SK-N-SH (cell line): ENCODE measurements at regions not wholly inside any gene's neighbourhood (a gene's known extent, or its start where the extent isn't known, plus 50 kb on each side); places are given as distances from the start of the nearest gene placed in this dataset.

ENCODE experiments used
- EP300 ChIP-seq, 2 experiments: IDR thresholded peaks; 2 replicates each; pipeline versions ENCODE4 v1.4.0 to v1.6.1; 2012; ENCODE audit warnings: borderline replicate concordance in 1 of 2, low read depth in 1 of 2, low read length in 1 of 2
- FOSL2 ChIP-seq: IDR thresholded peaks from 2 replicates; pipeline ENCODE4 v1.4.0; 2012; ENCODE audit warnings: low read depth, mild to moderate bottlenecking, moderate library complexity, borderline replicate concordance
- FOXJ3 ChIP-seq: sonication (generic); formaldehyde crosslinking; IDR thresholded peaks from 2 replicates; pipeline ENCODE4 v1.5.1; 2020; ENCODE audit warnings: mild to moderate bottlenecking, missing genetic modification reagents
- GABPA ChIP-seq: IDR thresholded peaks from 2 replicates; pipeline ENCODE4 v1.4.0; 2012; ENCODE audit warnings: low read depth, mild to moderate bottlenecking
- GATA2 ChIP-seq: sonication (generic); formaldehyde crosslinking; IDR thresholded peaks from 2 replicates; pipeline ENCODE4 v1.5.0; 2020; ENCODE audit warnings: mild to moderate bottlenecking, missing genetic modification reagents
- JUND ChIP-seq: IDR thresholded peaks from 2 replicates; pipeline ENCODE4 v1.4.0; 2012
- MEF2A ChIP-seq: IDR thresholded peaks from 2 replicates; pipeline ENCODE4 v1.4.0; 2012; ENCODE audit warnings: low read depth, borderline replicate concordance
- MXI1 ChIP-seq: IDR thresholded peaks from 2 replicates; pipeline ENCODE4 v1.6.1; 2012; ENCODE audit warnings: mild to moderate bottlenecking, low read depth, low read length, improper control_type of control experiment
- NFIC ChIP-seq: IDR thresholded peaks from 2 replicates; pipeline ENCODE4 v1.4.0; 2012; ENCODE audit warnings: borderline replicate concordance
- PBX3 ChIP-seq: IDR thresholded peaks from 2 replicates; pipeline ENCODE4; 2012
- POLR2AphosphoS5 ChIP-seq: IDR thresholded peaks from 2 replicates; pipeline ENCODE4 v1.6.1; 2012; ENCODE audit warnings: low read depth, low read length
- RAD21 ChIP-seq: IDR thresholded peaks from 2 replicates; pipeline ENCODE4 v1.6.1; 2012; ENCODE audit warnings: mild to moderate bottlenecking, low read length
- REST ChIP-seq: IDR thresholded peaks from 2 replicates; pipeline ENCODE4 v1.6.1; 2012; ENCODE audit warnings: mild to moderate bottlenecking, low read depth, low read length, moderate library complexity
- RXRA ChIP-seq: IDR thresholded peaks from 2 replicates; pipeline ENCODE4 v1.4.0; 2012; ENCODE audit warnings: low read depth, mild to moderate bottlenecking, borderline replicate concordance
- SIN3A ChIP-seq: IDR thresholded peaks from 2 replicates; pipeline ENCODE4 v1.6.1; 2012; ENCODE audit warnings: low read depth, mild to moderate bottlenecking, low read length, moderate library complexity, borderline replicate concordance
- SMC3 ChIP-seq: IDR thresholded peaks from 2 replicates; pipeline ENCODE4 v1.6.1; 2012; ENCODE audit warnings: low read depth, low read length, improper control_type of control experiment
- TEAD4 ChIP-seq: IDR thresholded peaks from 2 replicates; pipeline ENCODE4 v1.4.0; 2012; ENCODE audit warnings: mild to moderate bottlenecking, borderline replicate concordance; ENCODE audit not compliant: insufficient read depth
- TF ChIP-seq, protein P1 (sequence below): fragments of 200-600 bp; sonication (generic); IDR thresholded peaks from 2 replicates; pipeline ENCODE4 v1.6.1; 2017; ENCODE audit warnings: antibody characterized with exemption, mild to moderate bottlenecking, moderate library complexity

DNA sequence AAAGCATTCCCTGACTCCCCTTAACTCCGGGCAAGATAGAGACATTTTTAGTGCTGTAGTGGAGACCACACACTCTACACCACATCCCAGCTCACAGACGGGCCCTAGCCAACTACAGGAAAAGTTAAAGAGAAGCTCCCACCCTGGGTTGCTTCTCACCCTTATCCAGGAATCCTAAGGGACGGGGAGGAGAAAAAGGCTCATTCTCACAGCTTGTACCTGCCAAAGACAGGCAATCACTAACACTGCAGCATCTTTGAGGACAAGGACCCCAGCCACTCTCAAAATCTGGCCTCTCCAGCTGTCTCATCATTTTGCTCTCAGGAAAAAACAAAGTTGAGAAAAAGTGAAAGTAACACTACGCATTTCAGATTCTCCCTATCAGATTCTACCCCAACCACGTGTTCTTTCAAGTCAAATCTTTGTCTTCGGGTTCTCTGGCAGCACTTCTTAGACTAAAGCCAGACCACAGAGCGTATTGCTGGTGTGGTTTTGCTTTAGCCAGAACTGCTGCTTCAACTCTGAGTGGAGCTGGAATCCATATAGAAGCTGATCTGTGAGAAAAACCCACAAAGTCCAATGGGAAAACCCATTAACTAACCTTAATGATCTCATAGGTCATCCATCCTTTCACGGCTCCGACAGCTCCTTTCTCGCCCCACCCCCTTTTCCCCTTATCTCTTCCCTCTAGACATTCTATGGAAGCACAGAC lies 605.9 kb upstream of the DIPK2B start (continued):
- TF ChIP-seq, protein P1, sequence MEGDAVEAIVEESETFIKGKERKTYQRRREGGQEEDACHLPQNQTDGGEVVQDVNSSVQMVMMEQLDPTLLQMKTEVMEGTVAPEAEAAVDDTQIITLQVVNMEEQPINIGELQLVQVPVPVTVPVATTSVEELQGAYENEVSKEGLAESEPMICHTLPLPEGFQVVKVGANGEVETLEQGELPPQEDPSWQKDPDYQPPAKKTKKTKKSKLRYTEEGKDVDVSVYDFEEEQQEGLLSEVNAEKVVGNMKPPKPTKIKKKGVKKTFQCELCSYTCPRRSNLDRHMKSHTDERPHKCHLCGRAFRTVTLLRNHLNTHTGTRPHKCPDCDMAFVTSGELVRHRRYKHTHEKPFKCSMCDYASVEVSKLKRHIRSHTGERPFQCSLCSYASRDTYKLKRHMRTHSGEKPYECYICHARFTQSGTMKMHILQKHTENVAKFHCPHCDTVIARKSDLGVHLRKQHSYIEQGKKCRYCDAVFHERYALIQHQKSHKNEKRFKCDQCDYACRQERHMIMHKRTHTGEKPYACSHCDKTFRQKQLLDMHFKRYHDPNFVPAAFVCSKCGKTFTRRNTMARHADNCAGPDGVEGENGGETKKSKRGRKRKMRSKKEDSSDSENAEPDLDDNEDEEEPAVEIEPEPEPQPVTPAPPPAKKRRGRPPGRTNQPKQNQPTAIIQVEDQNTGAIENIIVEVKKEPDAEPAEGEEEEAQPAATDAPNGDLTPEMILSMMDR, result no peak
- TF ChIP-seq RXRA, result peak; percentile 66; the same call in 1 of the 2 replicates
- TF ChIP-seq SMC3, result no peak
- no peak for TF ChIP-seq FOXJ3 (CRISPR knock-in tag)
- peak; percentile 20; the same call in 1 of the 2 replicates for TF ChIP-seq MEF2A
- no peak for TF ChIP-seq MXI1
- no peak for TF ChIP-seq GATA2 (CRISPR knock-in tag)
- TF ChIP-seq RAD21, result no peak
- TF ChIP-seq SIN3A, result peak; percentile 64; the same call in 1 of the 2 replicates
- TF ChIP-seq JUND, result peak; percentile 38; the same call in 1 of the 2 replicates
- TF ChIP-seq NFIC, result peak; percentile 71
- 0 out of 2 replicates have a peak, but pooled peaks have one; percentile 14 for TF ChIP-seq REST
- peak in 1 of 2 experiments; percentile 41; a peak in 1 of 4 replicates for TF ChIP-seq EP300 (IDR thresholded peaks at IDR 0.05; ENCODE audit: borderline replicate concordance in 1 of 2, low read depth in 1 of 2, low read length in 1 of 2)
- TF ChIP-seq FOSL2, result peak; percentile 34; the same call in 1 of the 2 replicates
- peak; percentile 69 for TF ChIP-seq PBX3
- peak; percentile 89 for TF ChIP-seq POLR2AphosphoS5
- no peak for TF ChIP-seq GABPA
- no peak for TF ChIP-seq TEAD4
- TF ChIP-seq, all 33 proteins: peak for 15
